HEK293T (cell line): ENCODE measurements at regions not wholly inside any gene's neighbourhood (a gene's known extent, or its start where the extent isn't known, plus 50 kb on each side); places are given as distances from the start of the nearest gene placed in this dataset.

ENCODE experiments used
- BHLHE40 ChIP-seq: fragments of 450-650 bp; IDR thresholded peaks from 2 replicates; pipeline ENCODE4 v1.6.1; 2016; ENCODE audit warnings: mild to moderate bottlenecking, moderate library complexity, borderline replicate concordance
- FOXK2 ChIP-seq: fragments of 450-650 bp; IDR thresholded peaks from 2 replicates; pipeline ENCODE4 v1.6.1; 2016; ENCODE audit warnings: mild to moderate bottlenecking
- FOXM1 ChIP-seq: fragments of 450-650 bp; IDR thresholded peaks from 2 replicates; pipeline ENCODE4 v1.6.1; 2017; ENCODE audit warnings: mild to moderate bottlenecking, borderline replicate concordance
- HDGF ChIP-seq: fragments of 450-650 bp; IDR thresholded peaks from 2 replicates; pipeline ENCODE4 v1.6.1; 2017; ENCODE audit warnings: antibody characterized with exemption, borderline replicate concordance
- NFRKB ChIP-seq: fragments of 450-650 bp; IDR thresholded peaks from 2 replicates; pipeline ENCODE4 v1.6.1; 2016; ENCODE audit warnings: mild to moderate bottlenecking, moderate library complexity
- SP1 ChIP-seq: fragments of 450-650 bp; IDR thresholded peaks from 2 replicates; pipeline ENCODE4 v1.6.1; 2017
- SUZ12 ChIP-seq: fragments of 450-650 bp; IDR thresholded peaks from 2 replicates; pipeline ENCODE4 v1.6.1; 2016; ENCODE audit warnings: mild to moderate bottlenecking
- TARDBP ChIP-seq: fragments of 450-650 bp; IDR thresholded peaks from 2 replicates; pipeline ENCODE4 v1.6.1; 2016
- ZNF384 ChIP-seq: fragments of 450-650 bp; IDR thresholded peaks from 2 replicates; pipeline ENCODE4 v1.6.1; 2016

GRCh38 chr2:41038408-41038807, 586.5 kb upstream of the SLC8A1 start:
- TF ChIP-seq HDGF (no peak), FOXK2 (no peak), BHLHE40 (no peak), SP1 (no peak), TARDBP (no peak), FOXM1 (no peak), SUZ12 (no peak), NFRKB (no peak), ZNF384 (no peak)
